HG03520 (cell line): ENCODE measurements at regions not wholly inside any gene's neighbourhood (a gene's known extent, or its start where the extent isn't known, plus 50 kb on each side); places are given as distances from the start of the nearest gene placed in this dataset.
A peak's percentile ranks its signal among the peaks of the same experiment; 100 is the strongest.
"Not testable (repeated sequence)": the region's sequence is repeated elsewhere in the genome, so short reads cannot be mapped to it uniquely, and the experiment has no call there.

ENCODE experiments used
- ATAC-seq: cut with Tn5 transposase; IDR thresholded peaks from one replicate; pipeline ENCODE4 v1.9.1; 2021; ENCODE audit warnings: mild to moderate bottlenecking, moderate library complexity; ENCODE audit not compliant: unreplicated experiment

DNA sequence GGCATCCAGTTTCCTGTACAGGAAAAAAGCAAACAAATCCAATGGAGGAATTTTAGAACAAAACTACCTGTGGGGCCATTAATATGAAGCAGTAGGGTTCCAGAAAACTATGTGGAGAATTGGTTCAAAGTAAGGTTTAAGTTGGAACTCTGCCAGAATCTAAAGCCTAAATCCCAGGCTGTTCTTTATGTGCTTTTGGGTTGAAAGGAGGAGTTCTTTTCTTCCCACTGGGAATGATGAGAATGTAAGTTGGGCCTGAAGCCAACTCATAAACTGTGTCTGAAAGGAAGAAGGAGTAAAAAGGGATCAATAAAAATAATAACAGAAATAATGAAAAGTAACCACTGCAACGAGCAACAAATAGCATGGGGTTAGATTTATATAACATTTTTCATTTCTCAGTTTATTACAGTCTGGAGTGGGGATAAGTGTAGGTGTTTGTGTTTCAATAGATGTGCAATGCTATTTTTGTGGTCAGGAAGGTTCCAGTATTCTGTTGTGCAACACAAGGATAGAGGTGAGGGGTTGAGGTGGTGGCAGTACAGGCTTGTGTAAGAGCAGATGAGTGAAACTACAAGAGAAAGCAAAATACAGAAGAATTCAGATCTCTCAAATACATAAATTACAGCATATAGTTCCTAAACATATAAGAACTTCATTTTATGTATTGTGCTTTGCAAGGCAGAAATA, 373.6 kb downstream of the EMP1 start:
- no peak for ATAC-seq

DNA sequence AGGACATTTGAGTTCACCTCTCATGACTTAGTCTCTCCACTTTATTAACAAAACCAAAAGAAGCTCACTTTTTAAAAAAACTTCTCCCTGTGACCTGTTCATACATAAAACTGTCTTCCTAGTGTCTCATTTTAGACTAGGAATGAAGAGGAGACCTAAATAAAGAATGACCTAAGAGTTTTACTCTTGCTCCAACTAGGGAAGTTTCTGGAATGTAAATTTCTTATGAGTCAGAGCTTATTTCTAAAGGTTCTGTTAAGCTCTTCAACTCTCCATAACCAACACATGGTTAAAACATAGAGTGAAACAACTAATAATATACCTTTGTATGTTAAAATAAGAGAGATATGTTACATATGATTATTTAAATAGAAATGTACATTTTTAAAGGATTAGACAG, 369.8 kb downstream of the EMP1 start:
- no peak for ATAC-seq

DNA sequence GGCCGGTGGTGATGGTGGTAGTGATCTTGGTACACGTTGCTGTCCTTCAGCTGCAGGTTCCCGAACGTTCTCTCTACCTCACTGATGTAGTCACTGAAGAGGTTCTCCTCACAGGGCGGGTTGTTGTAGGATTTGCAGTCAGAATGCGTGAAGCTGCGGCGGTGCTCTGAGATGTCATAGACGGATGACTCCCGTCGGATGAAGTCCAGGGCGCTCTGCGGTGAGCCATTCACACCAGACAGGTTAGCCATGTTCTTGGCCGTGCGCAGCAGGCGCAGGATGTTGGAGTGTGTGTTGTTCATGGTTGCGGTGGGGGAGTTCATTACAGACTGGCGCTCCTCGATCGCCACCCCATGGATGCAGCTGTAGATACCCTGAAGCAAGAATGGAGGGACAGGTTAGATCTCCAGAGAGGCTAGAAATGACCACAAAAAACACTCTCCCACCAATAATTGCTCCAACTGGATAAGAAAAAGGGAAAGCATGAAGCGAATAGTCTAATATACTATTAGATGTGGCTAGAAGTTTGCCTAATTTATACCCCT, 367.8 kb downstream of the EMP1 start:
- no peak for ATAC-seq

DNA sequence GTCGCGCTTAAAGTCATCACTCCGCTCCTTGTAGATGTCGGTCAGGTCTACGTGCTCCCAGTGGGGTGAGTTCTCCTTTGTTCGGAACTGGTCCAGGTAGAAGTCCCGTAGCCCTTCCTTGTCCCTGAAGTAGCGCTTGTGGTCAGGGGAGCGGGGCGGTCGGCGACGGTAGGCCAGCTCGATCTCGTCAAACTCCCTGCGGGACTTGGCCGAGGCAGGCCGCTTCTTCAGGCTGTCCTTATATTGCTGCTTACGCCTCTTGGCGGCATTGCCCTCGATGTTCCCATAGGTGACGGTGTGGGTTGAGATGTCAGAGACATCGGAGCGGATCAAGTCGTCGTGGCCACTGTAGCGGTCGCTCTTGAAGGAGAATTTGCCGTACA, 367.2 kb downstream of the EMP1 start:
- ATAC-seq = no peak

DNA sequence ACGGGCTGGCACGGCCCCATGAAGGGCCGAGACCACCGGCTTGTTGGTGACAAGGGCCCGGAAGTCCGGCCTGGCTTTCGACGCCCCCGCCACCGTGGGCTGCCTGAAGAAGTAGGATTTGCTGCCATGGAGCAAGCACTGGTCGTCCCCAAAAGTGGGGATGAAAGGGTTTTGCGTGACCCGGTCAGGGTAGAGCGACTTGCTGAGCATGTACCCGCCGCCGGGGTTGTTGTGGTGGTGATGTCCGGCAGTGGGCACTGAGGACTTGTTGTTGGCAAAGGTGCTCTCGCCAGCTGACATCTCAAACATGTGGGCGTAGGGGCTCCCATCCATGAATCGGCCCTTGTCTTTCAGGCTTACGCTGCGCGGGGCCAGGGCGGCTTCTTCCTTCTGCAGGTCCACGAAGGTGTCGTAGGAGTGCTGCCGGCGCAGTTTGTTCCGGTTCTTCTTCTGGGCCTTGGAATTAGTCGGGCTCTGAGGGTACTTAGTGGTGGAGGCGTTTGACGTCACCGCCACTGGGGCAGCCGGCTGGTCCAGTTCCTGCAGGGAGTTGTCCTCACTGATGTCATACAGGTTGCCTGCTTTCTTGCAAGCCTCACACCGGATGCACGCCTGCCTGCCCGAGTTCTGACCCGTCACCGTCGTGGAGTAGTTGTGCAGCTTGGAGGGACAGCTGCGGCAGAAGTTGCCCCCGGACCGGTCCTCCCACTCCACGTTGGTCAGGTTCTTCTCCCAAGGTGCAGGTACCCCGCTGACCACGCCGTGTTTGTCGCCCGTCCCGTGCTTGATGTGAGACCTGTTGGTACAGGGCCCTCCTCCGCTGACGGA, 366.6 kb downstream of the EMP1 start:
- no peak for ATAC-seq

DNA sequence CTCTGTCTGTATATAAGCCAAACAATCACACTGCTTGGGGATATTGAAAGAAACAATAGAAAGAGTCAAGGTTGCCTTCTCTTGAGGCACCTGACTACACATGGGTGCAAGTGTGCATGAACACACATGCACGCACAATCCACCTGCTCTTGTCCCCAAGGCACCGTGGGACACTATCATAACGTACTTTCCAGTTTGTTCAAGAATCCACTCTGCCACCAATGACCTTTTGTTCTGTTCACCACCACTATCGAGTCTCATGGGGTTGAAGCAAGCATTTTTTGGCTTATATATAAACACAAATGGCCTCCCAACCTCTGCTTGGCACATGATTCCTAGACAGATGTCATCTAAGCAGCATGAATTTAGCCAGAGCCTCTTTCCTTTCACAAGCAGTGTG, 365.4 kb downstream of the EMP1 start:
- no peak for ATAC-seq

DNA sequence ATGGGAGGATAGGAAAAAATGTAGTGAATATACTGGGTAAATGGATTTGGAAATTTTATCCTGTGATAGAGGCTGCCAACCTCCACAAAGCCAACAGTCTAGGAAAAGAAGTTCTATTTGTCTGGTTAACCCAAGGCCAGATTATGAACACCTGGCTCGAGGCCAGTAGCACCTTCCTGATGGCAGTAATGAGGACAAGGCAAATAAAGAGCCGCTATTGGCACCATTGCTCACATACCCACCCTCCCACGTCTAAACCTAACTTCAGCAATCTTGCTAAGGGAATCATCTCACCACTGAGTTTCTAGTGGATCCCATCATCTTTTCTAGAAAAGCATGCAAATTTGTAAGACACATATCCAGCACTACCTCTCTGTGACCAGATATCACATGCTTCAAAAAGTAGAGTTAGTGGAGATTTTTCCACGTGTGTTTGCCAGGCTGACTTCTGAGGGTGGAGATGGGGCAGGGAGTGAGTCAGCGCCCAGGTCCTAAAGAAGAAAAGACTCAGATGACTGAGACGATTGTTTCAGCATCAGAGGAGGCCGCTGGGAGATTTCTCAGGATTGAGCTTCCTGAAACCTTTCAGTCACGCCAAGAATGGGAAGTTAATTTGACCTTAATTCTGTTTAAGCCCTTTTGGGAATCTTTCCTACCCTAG, 362.9 kb downstream of the EMP1 start:
- no peak for ATAC-seq

DNA sequence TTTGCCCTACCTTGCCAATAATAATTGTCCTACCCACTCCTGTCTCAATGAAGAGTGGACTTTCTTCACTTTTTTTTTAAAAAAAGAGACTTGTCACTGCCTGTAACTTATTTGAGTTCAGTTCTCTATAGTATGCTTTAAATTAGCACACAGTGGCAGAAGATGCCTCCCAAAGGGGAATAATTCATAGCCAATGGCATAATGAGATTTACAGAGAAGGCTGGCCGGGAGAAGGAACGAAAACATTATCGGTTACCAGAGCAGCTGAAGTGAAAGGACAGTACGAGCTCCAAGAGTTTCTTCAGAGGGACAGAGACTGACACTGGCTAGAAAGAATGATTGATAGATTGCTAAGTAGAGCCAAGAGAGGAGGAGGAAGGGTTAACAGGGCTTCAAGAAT, 356.3 kb downstream of the EMP1 start:
- no peak for ATAC-seq

DNA sequence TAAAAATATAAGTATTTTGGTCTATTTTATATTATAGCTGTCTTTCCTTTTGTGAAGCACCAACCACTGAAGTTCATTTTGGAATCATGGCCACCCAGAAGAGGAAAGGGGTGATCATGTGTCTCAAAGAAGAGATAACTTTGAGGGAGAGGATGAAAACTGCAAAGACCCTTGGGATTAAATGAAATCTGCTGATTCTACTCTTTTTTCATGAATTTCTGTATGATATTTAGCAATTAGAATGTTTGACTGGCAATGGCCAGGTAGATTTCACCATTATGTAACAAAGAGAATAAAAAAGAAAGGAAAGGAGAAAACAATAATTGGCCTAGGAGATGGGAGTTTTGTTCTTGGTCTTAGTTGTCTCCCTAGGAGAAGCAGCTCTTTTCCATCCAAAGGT, 350.8 kb downstream of the EMP1 start:
- no peak for ATAC-seq

DNA sequence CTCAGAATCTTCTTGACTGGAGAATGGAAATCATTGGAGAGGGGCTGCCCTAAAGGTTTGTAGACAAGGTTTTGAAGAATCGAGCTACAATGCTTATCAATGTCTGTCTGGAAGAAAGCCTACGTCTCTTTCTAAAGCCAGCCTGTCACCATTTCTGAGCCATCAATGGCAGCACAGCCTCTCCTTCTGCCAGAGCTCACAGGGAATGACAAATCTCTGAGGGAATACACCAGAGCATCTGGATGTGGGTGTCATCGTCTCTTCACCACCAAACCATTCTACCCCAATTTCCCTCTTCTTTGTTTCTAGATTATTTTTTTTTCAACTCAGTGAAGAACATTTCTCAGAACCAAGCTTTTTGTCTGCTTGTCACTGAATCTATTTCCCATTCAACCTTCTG, 349.7 kb downstream of the EMP1 start:
- ATAC-seq = no peak

DNA sequence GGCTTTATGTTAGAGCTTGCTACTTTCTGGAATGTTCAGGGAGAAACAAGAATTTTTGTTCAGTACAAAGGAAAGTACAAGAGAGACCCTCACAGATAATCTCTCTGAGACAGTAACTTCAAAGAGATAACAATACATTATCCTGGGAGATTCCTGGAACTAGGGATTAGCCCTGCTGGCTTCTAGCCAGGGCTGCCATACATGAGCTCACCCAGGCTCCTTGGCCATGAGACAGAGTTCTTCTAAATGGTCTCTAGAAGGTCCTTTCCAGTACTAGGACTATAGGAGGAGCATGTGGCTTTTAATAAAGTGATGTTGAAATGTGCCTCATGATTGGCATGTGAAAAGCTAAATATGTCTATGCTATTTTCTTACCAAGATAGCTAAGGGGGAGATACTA, 342.5 kb downstream of the EMP1 start:
- ATAC-seq = no peak

DNA sequence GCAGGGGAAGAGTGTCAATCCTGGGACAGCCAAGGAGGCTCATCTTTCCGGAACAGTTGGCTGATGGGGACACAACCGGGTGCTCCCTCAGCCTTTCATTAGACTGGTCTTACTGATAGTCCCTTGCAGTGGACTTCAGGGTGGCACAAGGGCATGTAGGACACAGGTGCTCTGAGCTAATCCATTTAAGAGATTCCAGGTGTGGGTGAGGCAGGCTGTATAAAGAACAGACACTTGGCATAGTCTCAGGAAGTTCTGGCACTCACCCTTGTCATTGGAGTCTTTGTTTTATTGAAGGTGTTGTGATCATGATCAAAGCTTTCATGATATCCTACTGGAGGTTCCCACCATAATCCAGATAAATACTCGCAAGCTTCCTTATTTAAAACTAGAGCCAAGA, 341.6 kb downstream of the EMP1 start:
- no peak for ATAC-seq

DNA sequence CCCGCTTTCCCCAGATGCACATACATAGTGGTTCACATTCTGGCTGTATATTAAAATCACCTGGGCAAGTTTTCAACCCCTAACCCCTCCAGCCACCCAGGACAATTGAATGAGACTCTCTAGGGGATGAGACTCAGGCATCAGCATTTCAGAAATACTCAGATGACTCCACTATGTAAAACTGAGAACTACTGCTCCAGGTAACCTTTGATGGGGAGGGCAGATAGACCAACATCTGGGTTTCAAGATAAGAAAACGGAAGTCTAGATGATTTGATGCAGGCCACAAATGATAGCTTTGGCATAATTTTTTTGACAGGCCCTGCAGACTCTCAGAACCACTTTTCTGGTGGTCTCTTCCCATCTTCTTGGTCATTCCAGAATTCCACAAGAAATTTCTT, 341.1 kb downstream of the EMP1 start:
- peak; percentile 52 for ATAC-seq

DNA sequence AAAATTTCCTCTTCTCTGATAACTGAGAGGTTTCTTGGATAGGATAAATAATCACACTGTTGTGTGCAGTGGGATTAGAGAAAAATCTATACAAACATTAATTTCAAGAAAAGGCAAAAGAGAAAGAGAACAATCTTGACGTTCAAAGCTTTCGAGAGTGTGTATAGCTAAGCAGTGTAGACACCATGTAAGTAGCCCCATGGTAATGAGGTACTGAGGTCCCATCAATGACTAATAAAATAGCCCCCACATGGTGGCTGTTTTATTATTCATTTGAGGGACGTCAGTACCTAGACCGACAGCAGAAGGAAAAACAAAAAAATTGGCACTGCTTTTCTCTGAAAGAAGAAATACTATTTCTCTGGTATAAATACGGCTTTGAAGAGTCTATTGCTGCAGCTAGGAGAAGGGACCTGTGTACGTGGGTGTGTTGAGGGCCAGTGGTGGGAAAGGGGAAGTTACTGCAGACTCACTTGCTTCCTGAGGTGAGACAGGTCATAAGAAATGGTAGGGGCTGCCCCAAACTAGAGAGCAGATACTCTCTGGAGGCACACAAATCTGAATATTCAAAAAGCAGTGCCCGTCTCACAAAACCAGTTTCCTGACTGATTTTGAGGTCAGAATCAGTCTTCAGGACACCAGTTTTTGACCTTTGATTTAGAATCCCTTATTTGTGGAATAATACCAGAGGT, 339.8 kb downstream of the EMP1 start:
- peak; percentile 94 for ATAC-seq

DNA sequence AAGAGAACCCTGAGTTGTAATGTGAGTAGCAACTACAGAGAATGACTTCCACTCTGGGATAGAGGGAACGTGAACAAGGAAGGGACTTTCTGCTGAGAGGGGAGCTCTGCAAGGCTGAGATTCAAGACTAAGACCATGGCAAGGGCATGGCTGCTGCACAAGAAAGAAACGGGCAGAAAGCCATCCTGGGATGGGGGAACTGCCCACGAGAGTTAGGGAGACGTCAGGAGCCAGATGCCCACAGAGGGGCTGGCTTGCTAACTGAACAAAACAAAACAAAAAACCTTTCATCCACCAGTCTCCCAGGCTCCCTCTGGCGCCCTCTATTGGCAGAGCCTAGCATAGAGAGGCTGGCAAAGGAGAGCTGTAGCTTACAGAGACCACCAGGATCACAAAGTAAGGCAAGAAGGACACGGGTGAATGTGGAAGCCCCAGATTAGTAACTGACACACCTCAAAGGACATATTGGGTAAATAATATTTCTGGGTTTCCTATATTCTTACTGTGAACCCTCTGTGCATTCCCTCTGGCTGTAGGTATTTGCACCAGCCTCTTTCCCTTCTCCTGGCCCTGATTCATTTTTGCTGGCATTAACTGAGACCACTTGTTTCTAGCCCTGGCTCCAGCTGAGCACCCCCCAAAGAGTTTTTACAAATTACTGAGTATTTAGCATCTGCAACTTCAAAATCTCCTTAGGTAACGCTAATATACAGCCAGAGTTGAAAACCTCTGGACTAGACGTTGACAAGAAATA, 338.3 kb downstream of the EMP1 start:
- no peak for ATAC-seq

DNA sequence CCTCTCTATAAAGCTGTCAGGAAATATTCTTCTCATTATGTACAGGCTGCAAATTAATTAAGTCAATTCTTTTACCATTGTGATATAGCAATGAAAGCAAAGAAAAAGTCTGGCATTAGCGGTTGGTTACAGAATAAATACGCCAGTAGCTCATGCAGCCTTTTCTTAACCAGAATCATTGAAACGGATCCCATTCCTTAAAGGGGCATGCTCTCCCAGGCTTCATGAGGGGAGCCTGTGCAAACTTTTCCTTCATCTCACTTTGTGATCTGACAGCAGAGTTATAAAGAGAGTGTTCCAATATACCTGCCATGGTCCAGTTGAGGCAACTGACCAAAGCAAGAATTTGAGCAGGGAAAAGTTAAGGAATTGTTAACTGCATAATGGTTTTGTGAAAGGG, 337.7 kb downstream of the EMP1 start:
- no peak for ATAC-seq

DNA sequence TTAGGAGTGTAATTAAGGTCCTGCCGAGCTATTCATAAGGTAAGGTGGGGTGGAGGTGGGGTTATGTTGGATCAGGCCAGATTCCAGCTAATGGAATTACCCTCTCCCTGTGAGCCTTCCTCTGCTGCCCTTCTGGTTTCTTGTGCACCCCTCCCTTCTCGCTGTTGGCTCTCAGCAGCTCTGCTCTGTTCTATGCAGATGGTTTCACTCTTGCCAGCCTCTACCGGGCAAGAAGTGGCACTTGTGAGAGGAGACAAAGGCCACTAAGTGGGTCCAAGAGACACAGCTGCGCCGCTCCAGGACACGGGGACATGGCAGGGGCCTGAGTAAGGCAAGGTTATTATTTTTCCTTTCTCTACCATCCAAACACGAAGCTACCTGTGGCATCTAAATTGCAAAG, 334.4 kb downstream of the EMP1 start:
- no peak for ATAC-seq

DNA sequence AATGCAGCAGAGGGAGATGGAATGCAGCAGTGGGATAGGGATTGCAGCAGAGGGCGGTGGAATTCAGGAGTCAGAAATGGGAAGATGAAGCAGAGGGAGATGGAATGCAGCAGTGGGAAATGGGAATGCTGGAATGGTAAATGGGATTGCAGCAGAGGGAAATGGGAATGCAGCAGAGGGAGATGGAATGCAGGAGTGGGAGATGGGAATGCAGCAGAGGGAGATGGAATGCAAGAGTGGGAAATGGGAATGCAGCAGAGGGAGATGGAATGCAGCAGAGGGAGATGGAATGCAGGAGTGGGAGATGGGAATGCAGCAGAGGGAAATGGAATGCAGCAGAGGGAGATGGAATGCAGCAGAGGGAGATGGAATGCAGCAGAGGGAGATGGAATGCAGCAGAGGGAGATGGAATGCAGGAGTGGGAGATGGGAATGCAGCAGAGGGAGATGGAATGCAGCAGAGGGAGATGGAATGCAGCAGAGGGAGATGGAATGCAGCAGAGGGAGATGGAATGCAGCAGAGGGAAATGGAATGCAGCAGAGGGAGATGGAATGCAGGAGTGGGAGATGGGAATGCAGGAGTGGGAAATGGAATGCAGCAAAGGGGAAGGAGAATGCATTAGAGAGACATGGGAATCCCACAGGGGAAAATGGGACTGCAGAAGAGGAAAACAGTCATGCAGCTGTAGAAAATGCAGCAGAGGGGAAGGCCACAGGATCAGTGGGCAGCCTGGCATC, 329.8 kb downstream of the EMP1 start:
- ATAC-seq = not testable (repeated sequence)

DNA sequence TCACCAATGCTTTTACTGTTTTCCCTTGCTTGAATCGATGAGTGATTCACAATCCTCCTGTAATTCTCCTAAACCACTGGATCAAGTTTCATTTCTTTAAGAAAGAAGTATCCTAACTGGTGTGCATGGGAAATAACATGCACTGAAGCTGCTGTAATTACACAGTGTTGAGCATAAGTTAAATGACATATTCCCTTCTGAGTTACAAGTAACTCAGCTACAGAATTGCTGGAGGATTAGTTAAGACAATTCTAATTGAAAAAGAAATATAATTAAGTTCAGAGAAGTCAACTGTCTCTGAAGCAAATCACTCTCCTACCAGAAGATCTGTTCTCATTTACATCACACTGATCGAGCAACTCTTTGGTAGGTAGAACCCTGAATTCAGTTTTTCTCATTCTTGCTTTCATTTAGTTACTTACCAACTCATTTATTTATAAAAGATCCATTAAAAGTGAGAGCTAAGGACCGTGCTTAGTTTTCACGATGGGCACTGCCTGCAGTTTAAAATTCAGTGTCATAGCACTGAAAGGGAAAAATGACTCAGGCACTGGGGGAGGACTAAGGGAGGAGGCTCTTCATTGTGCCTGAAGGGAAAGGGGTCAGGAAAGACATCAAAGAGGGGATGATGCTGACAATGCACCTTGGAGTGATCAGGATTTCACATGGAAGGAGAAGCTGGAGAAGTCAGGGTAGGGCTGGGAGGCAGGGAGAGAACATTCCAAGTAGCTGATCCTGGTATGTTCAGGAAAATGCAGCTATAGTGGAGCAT, 327.2 kb downstream of the EMP1 start:
- no peak for ATAC-seq
